ENCODE measurements at regions not wholly inside any gene's neighbourhood (a gene's known extent, or its start where the extent isn't known, plus 50 kb on each side); places are given as distances from the start of the nearest gene placed in this dataset.

- TF ChIP-seq, protein P1, sequence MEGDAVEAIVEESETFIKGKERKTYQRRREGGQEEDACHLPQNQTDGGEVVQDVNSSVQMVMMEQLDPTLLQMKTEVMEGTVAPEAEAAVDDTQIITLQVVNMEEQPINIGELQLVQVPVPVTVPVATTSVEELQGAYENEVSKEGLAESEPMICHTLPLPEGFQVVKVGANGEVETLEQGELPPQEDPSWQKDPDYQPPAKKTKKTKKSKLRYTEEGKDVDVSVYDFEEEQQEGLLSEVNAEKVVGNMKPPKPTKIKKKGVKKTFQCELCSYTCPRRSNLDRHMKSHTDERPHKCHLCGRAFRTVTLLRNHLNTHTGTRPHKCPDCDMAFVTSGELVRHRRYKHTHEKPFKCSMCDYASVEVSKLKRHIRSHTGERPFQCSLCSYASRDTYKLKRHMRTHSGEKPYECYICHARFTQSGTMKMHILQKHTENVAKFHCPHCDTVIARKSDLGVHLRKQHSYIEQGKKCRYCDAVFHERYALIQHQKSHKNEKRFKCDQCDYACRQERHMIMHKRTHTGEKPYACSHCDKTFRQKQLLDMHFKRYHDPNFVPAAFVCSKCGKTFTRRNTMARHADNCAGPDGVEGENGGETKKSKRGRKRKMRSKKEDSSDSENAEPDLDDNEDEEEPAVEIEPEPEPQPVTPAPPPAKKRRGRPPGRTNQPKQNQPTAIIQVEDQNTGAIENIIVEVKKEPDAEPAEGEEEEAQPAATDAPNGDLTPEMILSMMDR (IDR thresholded peaks at IDR 0.05): no peak
- no peak for TF ChIP-seq POLR2A (IDR thresholded peaks at IDR 0.05)
Measured at GRCh38 chr6:145208474-145208873, 526.8 kb downstream of the EPM2A start.
